ENCODE measurements at regions not wholly inside any gene's neighbourhood (a gene's known extent, or its start where the extent isn't known, plus 50 kb on each side); places are given as distances from the start of the nearest gene placed in this dataset.

DNA sequence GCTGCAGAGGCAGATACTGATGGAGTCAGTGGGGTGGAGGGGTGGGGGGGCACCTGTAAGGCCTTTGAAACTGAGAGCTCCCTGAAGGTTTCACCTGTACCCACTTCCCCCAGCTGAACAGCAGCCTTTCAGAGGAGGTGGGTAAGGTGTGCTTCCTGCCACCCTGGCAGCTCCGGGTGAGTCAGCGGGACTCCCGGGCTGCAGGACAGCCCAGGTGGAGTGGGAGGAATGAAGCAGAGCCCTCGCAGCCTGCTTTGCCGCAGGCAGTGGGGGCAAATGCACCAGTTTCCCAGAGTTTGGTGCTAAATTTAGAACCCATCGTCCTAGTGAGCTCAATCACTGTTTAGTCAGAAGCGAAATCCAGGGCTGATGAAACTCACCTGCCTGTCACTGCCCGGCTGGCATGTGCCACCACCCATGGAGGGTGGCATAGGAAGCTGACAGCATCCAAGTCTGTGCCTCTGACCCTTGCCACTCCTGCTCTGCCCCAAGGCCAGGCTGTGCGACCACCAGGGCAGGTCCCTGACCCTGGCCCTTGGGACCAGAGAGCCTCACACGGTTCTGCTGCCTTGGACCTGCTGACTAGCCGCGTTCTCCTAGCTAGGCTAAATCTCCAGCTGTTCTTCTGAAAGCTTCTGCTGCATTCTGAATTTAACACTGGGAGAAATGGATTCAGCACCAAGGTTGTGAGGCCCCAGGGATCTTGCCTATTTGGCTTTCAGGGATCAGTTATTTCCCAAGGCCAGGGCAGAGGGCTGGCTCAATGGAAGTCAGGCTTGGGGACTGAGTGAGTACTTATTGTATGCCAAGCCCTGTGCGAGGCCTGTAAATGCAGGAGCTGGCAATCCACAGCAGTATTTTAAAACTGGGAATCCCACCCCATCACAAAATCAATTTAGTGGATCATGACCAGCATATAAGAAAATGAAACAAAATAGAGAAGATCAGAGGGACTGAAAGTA, 67.3 kb upstream of the RASGRF1 start:
- TF ChIP-seq, protein P1, sequence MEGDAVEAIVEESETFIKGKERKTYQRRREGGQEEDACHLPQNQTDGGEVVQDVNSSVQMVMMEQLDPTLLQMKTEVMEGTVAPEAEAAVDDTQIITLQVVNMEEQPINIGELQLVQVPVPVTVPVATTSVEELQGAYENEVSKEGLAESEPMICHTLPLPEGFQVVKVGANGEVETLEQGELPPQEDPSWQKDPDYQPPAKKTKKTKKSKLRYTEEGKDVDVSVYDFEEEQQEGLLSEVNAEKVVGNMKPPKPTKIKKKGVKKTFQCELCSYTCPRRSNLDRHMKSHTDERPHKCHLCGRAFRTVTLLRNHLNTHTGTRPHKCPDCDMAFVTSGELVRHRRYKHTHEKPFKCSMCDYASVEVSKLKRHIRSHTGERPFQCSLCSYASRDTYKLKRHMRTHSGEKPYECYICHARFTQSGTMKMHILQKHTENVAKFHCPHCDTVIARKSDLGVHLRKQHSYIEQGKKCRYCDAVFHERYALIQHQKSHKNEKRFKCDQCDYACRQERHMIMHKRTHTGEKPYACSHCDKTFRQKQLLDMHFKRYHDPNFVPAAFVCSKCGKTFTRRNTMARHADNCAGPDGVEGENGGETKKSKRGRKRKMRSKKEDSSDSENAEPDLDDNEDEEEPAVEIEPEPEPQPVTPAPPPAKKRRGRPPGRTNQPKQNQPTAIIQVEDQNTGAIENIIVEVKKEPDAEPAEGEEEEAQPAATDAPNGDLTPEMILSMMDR (conservative IDR thresholded peaks at IDR 0.05; ENCODE audit: low read depth, low read length), result no peak
- TF ChIP-seq EZH2phosphoT487 (IDR thresholded peaks at IDR 0.05; ENCODE audit: borderline replicate concordance, low read length) (no peak), EZH2 (IDR thresholded peaks at IDR 0.05; ENCODE audit: low read length, unreplicated experiment) (no peak)
